ENCODE measurements at regions not wholly inside any gene's neighbourhood (a gene's known extent, or its start where the extent isn't known, plus 50 kb on each side); places are given as distances from the start of the nearest gene placed in this dataset.

DNA sequence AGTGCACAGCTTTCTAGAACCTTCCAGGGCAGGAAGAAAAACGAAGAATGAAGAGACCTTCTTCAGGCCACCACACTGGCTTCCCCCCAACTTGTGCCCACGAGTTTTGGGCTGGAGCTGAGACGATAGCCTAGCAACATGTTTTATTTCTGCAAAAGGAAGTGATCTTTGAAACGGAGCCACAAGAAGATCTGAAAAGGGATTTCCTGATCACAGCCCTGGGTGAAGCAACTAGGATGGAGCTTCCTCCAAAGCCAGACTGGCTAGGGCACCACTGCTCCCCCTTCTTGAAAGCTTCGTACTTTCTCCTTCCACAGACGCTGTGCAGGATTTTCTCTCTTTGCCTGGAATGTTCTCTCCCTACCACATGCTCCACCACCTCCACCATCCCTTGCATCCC is 418.3 kb downstream of the MED13L start:
- H3K36me3 ChIP-seq: no peaks in the 10 kb centered on the region
- TF ChIP-seq CTCF (IDR thresholded peaks at IDR 0.05; ENCODE audit: low read depth, low read length): no peak
- no peak for DNase-seq (ENCODE audit: low read depth in 1 of 2, low spot score in 1 of 2)
- H3K9me3 ChIP-seq (ENCODE audit: low read depth): no peaks in the 10 kb centered on the region
- no peaks in the 10 kb centered on the region for H3K4me1 ChIP-seq (ENCODE audit: low read depth)
- H3K27me3 ChIP-seq: no peaks in the 10 kb centered on the region
- no peak overlapping the region for H3K27ac ChIP-seq
- H3K4me3 ChIP-seq: no peak overlapping the region

DNA sequence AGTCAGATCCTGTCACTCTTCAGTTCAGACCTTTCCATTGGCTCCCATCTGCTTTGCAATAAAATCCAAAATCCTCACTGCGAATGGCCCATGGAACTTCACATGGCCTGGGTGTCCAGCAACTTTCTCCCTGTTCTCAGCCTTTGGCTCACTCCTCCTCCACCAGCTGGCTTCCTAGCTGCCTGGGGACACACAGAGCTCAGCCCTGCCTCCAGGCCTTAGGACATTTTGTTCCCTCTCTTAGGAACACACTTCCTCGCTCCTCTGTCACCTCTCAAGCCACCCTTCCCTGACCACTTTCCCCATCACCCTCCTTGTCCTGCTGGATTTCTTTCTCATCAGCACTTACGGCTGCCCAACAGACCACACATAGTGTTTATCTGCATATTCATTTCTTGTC is 419.6 kb downstream of the MED13L start:
- DNase-seq (ENCODE audit: low read depth in 1 of 2, low spot score in 1 of 2): no peak
- no peak overlapping the region for H3K27ac ChIP-seq

GRCh38 chr12:115857160-115857920 is 420.2 kb downstream of the MED13L start:
- DNase-seq (ENCODE audit: low read depth in 1 of 2, low spot score in 1 of 2): no peak
- TF ChIP-seq CTCF (IDR thresholded peaks at IDR 0.05; ENCODE audit: low read depth, low read length): peak; percentile 3
- H3K4me3 ChIP-seq: no peak overlapping the region
- no peaks in the 10 kb centered on the region for H3K36me3 ChIP-seq
- H3K4me1 ChIP-seq (ENCODE audit: low read depth): no peaks in the 10 kb centered on the region
- no peaks in the 10 kb centered on the region for H3K27me3 ChIP-seq
- H3K9me3 ChIP-seq (ENCODE audit: low read depth): no peaks in the 10 kb centered on the region
- H3K27ac ChIP-seq: no peak overlapping the region

More for the DNA sequence above, 419.6 kb downstream of the MED13L start:
- Histone ChIP-seq H3K9me3 (ENCODE audit: low read depth) (no peaks in the 10 kb centered on the region), H3K4me3 (no peak overlapping the region), H3K4me1 (ENCODE audit: low read depth) (no peaks in the 10 kb centered on the region), H3K27me3 (no peaks in the 10 kb centered on the region), H3K36me3 (no peaks in the 10 kb centered on the region)
- no peak for TF ChIP-seq CTCF (IDR thresholded peaks at IDR 0.05; ENCODE audit: low read depth, low read length)

DNA sequence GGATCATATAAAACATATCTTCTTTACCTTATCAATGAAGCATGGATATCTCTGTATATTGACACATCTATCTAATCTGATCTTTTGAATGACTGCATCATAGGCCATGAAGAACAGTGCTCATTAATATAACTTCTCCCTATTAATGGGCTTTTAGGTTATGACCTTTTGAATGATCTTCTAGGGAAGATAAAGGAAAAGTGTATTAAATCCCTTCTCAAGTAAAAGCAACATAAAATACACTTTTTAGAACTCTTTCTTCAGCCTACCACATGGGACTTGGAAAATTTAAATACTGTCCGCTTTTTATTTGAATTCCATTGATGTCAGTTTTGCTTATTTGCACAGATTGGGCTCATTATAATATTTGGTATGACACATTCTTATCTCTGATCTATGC is 425.4 kb downstream of the MED13L start:
- Histone ChIP-seq H3K36me3 (no peaks in the 10 kb centered on the region), H3K9me3 (ENCODE audit: low read depth) (no peaks in the 10 kb centered on the region), H3K4me1 (ENCODE audit: low read depth) (no peaks in the 10 kb centered on the region), H3K27ac (no peak overlapping the region), H3K4me3 (no peak overlapping the region), H3K27me3 (no peaks in the 10 kb centered on the region)
- DNase-seq (ENCODE audit: low read depth in 1 of 2, low spot score in 1 of 2): no peak
- no peak for TF ChIP-seq CTCF (IDR thresholded peaks at IDR 0.05; ENCODE audit: low read depth, low read length)

GRCh38 chr12:115850957-115851356 is 426.5 kb downstream of the MED13L start:
- H3K27ac ChIP-seq: no peak overlapping the region

More at GRCh38 chr12:115850957-115851356, 426.5 kb downstream of the MED13L start:
- TF ChIP-seq CTCF (IDR thresholded peaks at IDR 0.05; ENCODE audit: low read depth, low read length): no peak
- H3K4me1 ChIP-seq (ENCODE audit: low read depth): no peaks in the 10 kb centered on the region
- DNase-seq (ENCODE audit: low read depth in 1 of 2, low spot score in 1 of 2): no peak
- no peak overlapping the region for H3K4me3 ChIP-seq
- H3K27me3 ChIP-seq: no peaks in the 10 kb centered on the region
- H3K36me3 ChIP-seq: no peaks in the 10 kb centered on the region
- H3K9me3 ChIP-seq (ENCODE audit: low read depth): no peaks in the 10 kb centered on the region
